GM12865 (cell line): ENCODE measurements at regions not wholly inside any gene's neighbourhood (a gene's known extent, or its start where the extent isn't known, plus 50 kb on each side); places are given as distances from the start of the nearest gene placed in this dataset.

Experiments
- DNase-seq: peaks from one replicate; pipeline ENCODE4 v3.0.0; 2010; ENCODE audit warnings: low read depth
- H3K4me3 ChIP-seq: 2 replicates; pipeline ENCODE4 v1.5.1; 2011; ENCODE audit warnings: mild to moderate bottlenecking, low read depth, low read length, control low read depth
- CTCF ChIP-seq: IDR thresholded peaks from 2 replicates; pipeline ENCODE4 v1.5.1; 2011; ENCODE audit warnings: low read length, control low read depth, low read depth, inconsistent platforms; ENCODE audit not compliant: insufficient read depth; ENCODE audit errors: missing control alignments

- TF ChIP-seq CTCF, result no peak
- no peak overlapping the region for H3K4me3 ChIP-seq
- DNase-seq, result no peak
Measured at GRCh38 chr2:220185766-220186305, 558.4 kb downstream of the SLC4A3 start.

- no peak overlapping the region for H3K4me3 ChIP-seq
- TF ChIP-seq CTCF, result no peak
- DNase-seq, result no peak
Measured at GRCh38 chr2:220188031-220188430, 560.6 kb downstream of the SLC4A3 start.

GRCh38 chr2:220191031-220191430 lies 563.6 kb downstream of the SLC4A3 start:
- no peak for TF ChIP-seq CTCF
- H3K4me3 ChIP-seq, result no peak overlapping the region
- no peak for DNase-seq

GRCh38 chr2:220191737-220192136 lies 564.3 kb downstream of the SLC4A3 start:
- no peak overlapping the region for H3K4me3 ChIP-seq
- DNase-seq, result no peak
- TF ChIP-seq CTCF, result no peak

GRCh38 chr2:220192994-220193753 lies 565.7 kb downstream of the SLC4A3 start:
- TF ChIP-seq CTCF, result no peak
- DNase-seq, result no peak
- no peak overlapping the region for H3K4me3 ChIP-seq

- no peak overlapping the region for H3K4me3 ChIP-seq
- DNase-seq, result no peak
- TF ChIP-seq CTCF, result no peak
Measured at GRCh38 chr2:220194630-220195584, 567.5 kb downstream of the SLC4A3 start.
